Esophagus squamous epithelium (tissue), 4 donors: ENCODE measurements at regions not wholly inside any gene's neighbourhood (a gene's known extent, or its start where the extent isn't known, plus 50 kb on each side); places are given as distances from the start of the nearest gene placed in this dataset.

ENCODE experiments used
- CTCF ChIP-seq, 6 experiments: fragments of 450-650 bp in 4 of 6; fragments of 200-600 bp in 2 of 6; sonication (generic) in 2 of 6; IDR thresholded peaks; one replicate each; pipeline ENCODE4 v1.5.1; 2016 to 2019; ENCODE audit warnings: antibody characterized with exemption in 6 of 6, mild to moderate bottlenecking in 4 of 6, moderate library complexity in 4 of 6
- POLR2A ChIP-seq, 4 donors: fragments of 450-650 bp; IDR thresholded peaks; one replicate each; pipeline ENCODE4 v1.6.1; 2017; ENCODE audit warnings: antibody characterized with exemption in 4 of 4, mild to moderate bottlenecking in 4 of 4, moderate library complexity in 3 of 4

- TF ChIP-seq CTCF (IDR thresholded peaks at IDR 0.05): no peak
- no peak for TF ChIP-seq POLR2A (IDR thresholded peaks at IDR 0.05)
Measured at GRCh38 chr5:8633696-8634095, 764.7 kb downstream of the MTRR start.
